HEK293 (cell line): ENCODE measurements at regions not wholly inside any gene's neighbourhood (a gene's known extent, or its start where the extent isn't known, plus 50 kb on each side); places are given as distances from the start of the nearest gene placed in this dataset.

Experiments used
- CTCF ChIA-PET: fragments of 350-600 bp; formaldehyde crosslinking; extraction: SDS; loops from one replicate; lab custom pipeline; 2021; ENCODE audit warnings: antibody characterized with exemption; lab: Yijun Ruan, JAX
- POLR2A ChIA-PET: fragments of 300-600 bp; formaldehyde crosslinking; extraction: SDS; loops from one replicate; lab custom pipeline; 2020; ENCODE audit warnings: antibody characterized with exemption, inconsistent platforms; lab: Yijun Ruan, JAX
- H3K27ac ChIP-seq: fragments of 200-500 bp; sonication (Bioruptor generic); 2 replicates; pipeline ENCODE4 v1.5.1; 2014; ENCODE audit warnings: low read depth, low read length, control low read depth, inconsistent platforms; ENCODE audit errors: extremely low read depth
- H3K36me3 ChIP-seq, 2 experiments: fragments of 200-500 bp in 1 of 2; sonication (Bioruptor generic) in 1 of 2; 1 replicate in 1 of 2; 2 replicates in 1 of 2; pipeline ENCODE4 v1.5.1; 2014 to 2017; ENCODE audit warnings: inconsistent platforms in 2 of 2, low read length in 2 of 2; ENCODE audit not compliant: control insufficient read depth in 2 of 2, insufficient read depth in 1 of 2
- H3K4me1 ChIP-seq: fragments of 200-500 bp; sonication (Bioruptor generic); 2 replicates; pipeline ENCODE4 v1.5.1; 2014; ENCODE audit warnings: mild to moderate bottlenecking, low read length, inconsistent platforms; ENCODE audit not compliant: control insufficient read depth, insufficient read depth
- H3K4me3 ChIP-seq: 2 replicates; pipeline ENCODE4 v1.5.1; 2011; ENCODE audit warnings: low read depth, mild to moderate bottlenecking, control low read depth, low read length, moderate library complexity
- H3K9me3 ChIP-seq: fragments of 200-500 bp; sonication (Bioruptor generic); 2 replicates; pipeline ENCODE4 v1.5.1; 2014; ENCODE audit warnings: low read depth, low read length, inconsistent platforms; ENCODE audit not compliant: control insufficient read depth, insufficient read depth
- BCL11B ChIP-seq: fragments of 450-650 bp; formaldehyde crosslinking; IDR thresholded peaks from 2 replicates; pipeline ENCODE4 v1.5.1; 2016; ENCODE audit warnings: low read depth, missing biosample characterization, missing genetic modification characterization
- PRDM4 ChIP-seq: fragments of 450-650 bp; formaldehyde crosslinking; IDR thresholded peaks from 2 replicates; pipeline ENCODE4 v1.5.1; 2017; ENCODE audit warnings: missing biosample characterization, missing genetic modification characterization
- ZBTB10 ChIP-seq: fragments of 450-650 bp; formaldehyde crosslinking; IDR thresholded peaks from 2 replicates; pipeline ENCODE4 v1.5.1; 2016; ENCODE audit warnings: missing biosample characterization, missing genetic modification characterization
- ZIC2 ChIP-seq: fragments of 450-650 bp; formaldehyde crosslinking; IDR thresholded peaks from 2 replicates; pipeline ENCODE4 v1.5.1; 2016; ENCODE audit warnings: missing biosample characterization, missing genetic modification characterization
- ZNF18 ChIP-seq: fragments of 450-650 bp; formaldehyde crosslinking; IDR thresholded peaks from 2 replicates; pipeline ENCODE4 v1.5.1; 2016; ENCODE audit warnings: missing biosample characterization, missing genetic modification characterization
- ZNF423 ChIP-seq: fragments of 450-650 bp; formaldehyde crosslinking; IDR thresholded peaks from 2 replicates; pipeline ENCODE4 v1.5.1; 2016; ENCODE audit warnings: missing biosample characterization, missing genetic modification characterization
- ZNF501 ChIP-seq: fragments of 450-650 bp; formaldehyde crosslinking; IDR thresholded peaks from 2 replicates; pipeline ENCODE4 v1.5.1; 2016; ENCODE audit warnings: missing biosample characterization, missing genetic modification characterization
- ZNF610 ChIP-seq: fragments of 450-650 bp; formaldehyde crosslinking; IDR thresholded peaks from 2 replicates; pipeline ENCODE4 v1.5.1; 2016; ENCODE audit warnings: missing biosample characterization, missing genetic modification characterization, borderline replicate concordance
- ZNF785 ChIP-seq: fragments of 450-650 bp; formaldehyde crosslinking; IDR thresholded peaks from 2 replicates; pipeline ENCODE4 v1.5.1; 2016; ENCODE audit warnings: missing biosample characterization, missing genetic modification characterization
- ZNF830 ChIP-seq: fragments of 450-650 bp; IDR thresholded peaks from 2 replicates; pipeline ENCODE4 v1.5.0; 2018; ENCODE audit warnings: missing biosample characterization, missing genetic modification characterization, low read depth, mild to moderate bottlenecking, moderate library complexity
- ZSCAN23 ChIP-seq: fragments of 450-650 bp; formaldehyde crosslinking; IDR thresholded peaks from 2 replicates; pipeline ENCODE4 v1.5.1; 2016; ENCODE audit warnings: missing biosample characterization, missing genetic modification characterization
- TF ChIP-seq, protein P1 (sequence below): fragments of 450-650 bp; formaldehyde crosslinking; IDR thresholded peaks from 2 replicates; pipeline ENCODE4 v1.5.1; 2016; ENCODE audit warnings: missing biosample characterization, missing genetic modification characterization
- TF ChIP-seq, protein P2 (sequence below): fragments of 450-650 bp; formaldehyde crosslinking; IDR thresholded peaks from 2 replicates; pipeline ENCODE4 v1.5.1; 2017; ENCODE audit warnings: missing biosample characterization, missing genetic modification characterization

GRCh38 chr18:47543080-47543479, 291.6 kb upstream of the SKOR2 start (continued):
- TF ChIP-seq PRDM4 (tag by site-specific recombination) = no peak
- TF ChIP-seq, protein P1, sequence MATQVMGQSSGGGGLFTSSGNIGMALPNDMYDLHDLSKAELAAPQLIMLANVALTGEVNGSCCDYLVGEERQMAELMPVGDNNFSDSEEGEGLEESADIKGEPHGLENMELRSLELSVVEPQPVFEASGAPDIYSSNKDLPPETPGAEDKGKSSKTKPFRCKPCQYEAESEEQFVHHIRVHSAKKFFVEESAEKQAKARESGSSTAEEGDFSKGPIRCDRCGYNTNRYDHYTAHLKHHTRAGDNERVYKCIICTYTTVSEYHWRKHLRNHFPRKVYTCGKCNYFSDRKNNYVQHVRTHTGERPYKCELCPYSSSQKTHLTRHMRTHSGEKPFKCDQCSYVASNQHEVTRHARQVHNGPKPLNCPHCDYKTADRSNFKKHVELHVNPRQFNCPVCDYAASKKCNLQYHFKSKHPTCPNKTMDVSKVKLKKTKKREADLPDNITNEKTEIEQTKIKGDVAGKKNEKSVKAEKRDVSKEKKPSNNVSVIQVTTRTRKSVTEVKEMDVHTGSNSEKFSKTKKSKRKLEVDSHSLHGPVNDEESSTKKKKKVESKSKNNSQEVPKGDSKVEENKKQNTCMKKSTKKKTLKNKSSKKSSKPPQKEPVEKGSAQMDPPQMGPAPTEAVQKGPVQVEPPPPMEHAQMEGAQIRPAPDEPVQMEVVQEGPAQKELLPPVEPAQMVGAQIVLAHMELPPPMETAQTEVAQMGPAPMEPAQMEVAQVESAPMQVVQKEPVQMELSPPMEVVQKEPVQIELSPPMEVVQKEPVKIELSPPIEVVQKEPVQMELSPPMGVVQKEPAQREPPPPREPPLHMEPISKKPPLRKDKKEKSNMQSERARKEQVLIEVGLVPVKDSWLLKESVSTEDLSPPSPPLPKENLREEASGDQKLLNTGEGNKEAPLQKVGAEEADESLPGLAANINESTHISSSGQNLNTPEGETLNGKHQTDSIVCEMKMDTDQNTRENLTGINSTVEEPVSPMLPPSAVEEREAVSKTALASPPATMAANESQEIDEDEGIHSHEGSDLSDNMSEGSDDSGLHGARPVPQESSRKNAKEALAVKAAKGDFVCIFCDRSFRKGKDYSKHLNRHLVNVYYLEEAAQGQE (tag by site-specific recombination) = no peak
- no peak for TF ChIP-seq ZNF785 (tag by site-specific recombination)
- TF ChIP-seq ZIC2 (tag by site-specific recombination) = no peak
- TF ChIP-seq, all 188 proteins: peak for 0

DNA sequence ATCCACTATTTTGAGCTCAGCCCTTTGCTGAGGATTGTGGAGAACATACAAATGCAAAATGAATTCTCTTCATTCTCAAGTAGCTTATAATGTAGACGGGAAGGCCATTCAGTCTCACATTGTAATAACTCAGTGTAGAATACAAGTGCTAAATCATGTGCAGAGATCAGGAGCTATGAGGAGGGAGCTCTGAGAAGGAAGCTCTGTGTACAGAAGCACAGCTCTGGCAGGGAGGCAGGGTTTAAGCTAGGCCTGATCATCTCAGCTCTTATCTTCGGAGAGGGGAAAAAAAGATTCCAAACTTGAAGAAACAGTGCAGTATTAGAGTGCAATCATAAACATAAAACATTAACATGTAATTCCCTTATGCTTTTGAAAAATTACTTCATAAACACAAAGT, 291.1 kb upstream of the SKOR2 start:
- TF ChIP-seq ZNF610 (tag by site-specific recombination) = no peak
- no peak for TF ChIP-seq ZNF18
- no peak for TF ChIP-seq ZBTB10
- TF ChIP-seq ZNF423 (tag by site-specific recombination) = no peak
- no peak for TF ChIP-seq ZNF501 (tag by site-specific recombination)
- no peak for TF ChIP-seq BCL11B (tag by site-specific recombination)
- TF ChIP-seq ZNF830 (tag by site-specific recombination) = no peak
- TF ChIP-seq ZSCAN23 (tag by site-specific recombination) = no peak
- TF ChIP-seq, protein P2, sequence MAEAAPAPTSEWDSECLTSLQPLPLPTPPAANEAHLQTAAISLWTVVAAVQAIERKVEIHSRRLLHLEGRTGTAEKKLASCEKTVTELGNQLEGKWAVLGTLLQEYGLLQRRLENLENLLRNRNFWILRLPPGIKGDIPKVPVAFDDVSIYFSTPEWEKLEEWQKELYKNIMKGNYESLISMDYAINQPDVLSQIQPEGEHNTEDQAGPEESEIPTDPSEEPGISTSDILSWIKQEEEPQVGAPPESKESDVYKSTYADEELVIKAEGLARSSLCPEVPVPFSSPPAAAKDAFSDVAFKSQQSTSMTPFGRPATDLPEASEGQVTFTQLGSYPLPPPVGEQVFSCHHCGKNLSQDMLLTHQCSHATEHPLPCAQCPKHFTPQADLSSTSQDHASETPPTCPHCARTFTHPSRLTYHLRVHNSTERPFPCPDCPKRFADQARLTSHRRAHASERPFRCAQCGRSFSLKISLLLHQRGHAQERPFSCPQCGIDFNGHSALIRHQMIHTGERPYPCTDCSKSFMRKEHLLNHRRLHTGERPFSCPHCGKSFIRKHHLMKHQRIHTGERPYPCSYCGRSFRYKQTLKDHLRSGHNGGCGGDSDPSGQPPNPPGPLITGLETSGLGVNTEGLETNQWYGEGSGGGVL = no peak
- H3K27ac ChIP-seq = no peak overlapping the region
- no peaks in the 10 kb centered on the region for H3K9me3 ChIP-seq
- no peak overlapping the region for H3K4me3 ChIP-seq
- ChIA-PET CTCF (interaction anchor here (0.7 to 1.3 kb wide), 2 partner anchors 11 to 206 kb away, joined by 5 to 7 read pairs; no protein-coding TSS in a partner anchor), POLR2A (no interaction called here)
- no peaks in the 10 kb centered on the region for H3K36me3 ChIP-seq
- H3K4me1 ChIP-seq = no peaks in the 10 kb centered on the region
